ENCODE measurements at regions not wholly inside any gene's neighbourhood (a gene's known extent, or its start where the extent isn't known, plus 50 kb on each side); places are given as distances from the start of the nearest gene placed in this dataset.

DNA sequence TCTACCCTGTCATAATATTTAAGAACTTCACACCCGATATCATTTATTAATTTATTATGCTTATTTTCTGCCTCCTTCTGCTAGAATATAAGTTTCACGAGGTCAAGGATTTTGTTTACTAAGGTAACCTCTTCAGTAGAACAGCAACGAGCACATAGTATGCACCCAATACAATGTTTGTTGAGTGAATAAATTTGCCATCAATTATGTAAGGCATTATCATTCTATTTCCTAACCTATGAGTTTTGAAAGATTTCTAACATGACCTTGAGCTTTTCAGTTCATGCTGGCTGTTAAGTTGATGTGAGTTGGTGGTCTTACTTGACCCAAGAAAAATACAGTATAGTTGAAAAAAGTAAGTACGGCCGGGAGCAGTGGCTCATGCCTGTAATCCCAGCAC lies 125.9 kb upstream of the LOC128125822 start:
- TF ChIP-seq POLR2AphosphoS5 (IDR thresholded peaks at IDR 0.05; ENCODE audit: low read depth, low read length) (no peak), POLR2A (IDR thresholded peaks at IDR 0.05; ENCODE audit: low read depth, low read length) (no peak), TAF1 (IDR thresholded peaks at IDR 0.05; ENCODE audit: borderline replicate concordance, low read depth, low read length) (no peak)
